Smooth muscle cell (in vitro differentiated cells): ENCODE measurements at regions not wholly inside any gene's neighbourhood (a gene's known extent, or its start where the extent isn't known, plus 50 kb on each side); places are given as distances from the start of the nearest gene placed in this dataset.

Experiments used
- DNase-seq: peaks from one replicate; lab custom pipeline; 2025; ENCODE audit not compliant: unreplicated experiment; lab: John Stamatoyannopoulos, UW
- H2AFZ ChIP-seq: fragments of 200-600 bp; sonication (generic); 2 replicates; pipeline ENCODE4 v1.6.0; 2016; ENCODE audit warnings: antibody characterized with exemption, low read depth, mild to moderate bottlenecking
- H3F3A ChIP-seq: fragments of 200-600 bp; sonication (generic); 2 replicates; pipeline ENCODE4 v1.6.0; 2017; ENCODE audit warnings: antibody characterized with exemption, low read depth
- H3K27ac ChIP-seq: fragments of 200-600 bp; sonication (generic); 2 replicates; pipeline ENCODE4 v1.5.1; 2016; ENCODE audit warnings: low read depth, mild to moderate bottlenecking
- H3K27me3 ChIP-seq: fragments of 200-600 bp; sonication (generic); 2 replicates; pipeline ENCODE4 v1.6.1; 2016; ENCODE audit warnings: low read depth, mild to moderate bottlenecking
- H3K36me3 ChIP-seq: fragments of 200-600 bp; sonication (generic); 2 replicates; pipeline ENCODE4 v1.5.1; 2016; ENCODE audit warnings: low read depth
- H3K4me1 ChIP-seq: fragments of 200-600 bp; sonication (generic); 2 replicates; pipeline ENCODE4 v1.5.1; 2016; ENCODE audit warnings: low read depth
- H3K4me2 ChIP-seq: fragments of 200-600 bp; sonication (generic); 2 replicates; pipeline ENCODE4 v1.6.0; 2016; ENCODE audit warnings: mild to moderate bottlenecking
- H3K4me3 ChIP-seq: fragments of 200-600 bp; sonication (generic); 2 replicates; pipeline ENCODE4 v1.5.1; 2016; ENCODE audit warnings: mild to moderate bottlenecking
- H3K79me2 ChIP-seq: fragments of 200-600 bp; sonication (generic); 2 replicates; pipeline ENCODE4 v1.6.0; 2016; ENCODE audit warnings: low read depth, mild to moderate bottlenecking
- H3K9ac ChIP-seq: fragments of 200-600 bp; sonication (generic); 2 replicates; pipeline ENCODE4 v1.6.0; 2016; ENCODE audit warnings: low read depth
- H3K9me3 ChIP-seq: fragments of 200-600 bp; sonication (generic); replicated peaks from 2 replicates; pipeline ENCODE4 v1.5.1; 2016; ENCODE audit warnings: low read depth
- H4K20me1 ChIP-seq: fragments of 200-600 bp; sonication (generic); 2 replicates; pipeline ENCODE4 v1.6.0; 2016; ENCODE audit warnings: low read depth
- WGBS: methylation state at CpG from one replicate; pipeline ENCODE4 v1.1.7; 2016; ENCODE audit warnings: low lambda C conversion rate; 5-methylcytosine and 5-hydroxymethylcytosine counted together
- TF ChIP-seq, protein P1 (sequence below): fragments of 200-600 bp; sonication (generic); IDR thresholded peaks from 2 replicates; pipeline ENCODE4 v1.5.1; 2017; ENCODE audit warnings: borderline replicate concordance, mild to moderate bottlenecking, antibody characterized with exemption; ENCODE audit not compliant: insufficient read depth, poor library complexity, severe bottlenecking

DNA sequence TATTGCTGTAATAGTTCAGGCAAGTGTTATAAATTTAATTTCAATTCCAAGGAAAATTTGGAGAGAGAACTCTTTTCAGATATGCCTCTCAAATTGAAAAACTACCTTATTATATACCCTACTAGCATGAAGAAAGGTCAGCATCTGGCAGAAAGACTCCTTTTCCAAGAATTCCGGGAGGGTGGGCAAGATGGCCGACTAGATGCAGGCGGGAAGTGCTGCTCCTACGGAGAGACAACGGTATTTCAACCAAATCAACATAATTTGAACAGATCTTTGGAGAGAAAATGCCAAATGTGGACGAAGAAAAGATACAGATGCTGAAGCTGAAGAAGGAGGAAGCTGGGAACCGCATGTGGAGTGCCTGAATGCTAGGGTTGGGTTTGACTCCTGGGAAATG, 53.8 kb upstream of the INTU start:
- no peak overlapping the region for H3K4me3 ChIP-seq
- no peak overlapping the region for H3K4me2 ChIP-seq
- no peaks in the 10 kb centered on the region for H4K20me1 ChIP-seq
- H2AFZ ChIP-seq, result no peak overlapping the region
- DNase-seq, result no peak
- no peaks in the 10 kb centered on the region for H3K36me3 ChIP-seq
- no peaks in the 10 kb centered on the region for H3K4me1 ChIP-seq
- TF ChIP-seq, protein P1, sequence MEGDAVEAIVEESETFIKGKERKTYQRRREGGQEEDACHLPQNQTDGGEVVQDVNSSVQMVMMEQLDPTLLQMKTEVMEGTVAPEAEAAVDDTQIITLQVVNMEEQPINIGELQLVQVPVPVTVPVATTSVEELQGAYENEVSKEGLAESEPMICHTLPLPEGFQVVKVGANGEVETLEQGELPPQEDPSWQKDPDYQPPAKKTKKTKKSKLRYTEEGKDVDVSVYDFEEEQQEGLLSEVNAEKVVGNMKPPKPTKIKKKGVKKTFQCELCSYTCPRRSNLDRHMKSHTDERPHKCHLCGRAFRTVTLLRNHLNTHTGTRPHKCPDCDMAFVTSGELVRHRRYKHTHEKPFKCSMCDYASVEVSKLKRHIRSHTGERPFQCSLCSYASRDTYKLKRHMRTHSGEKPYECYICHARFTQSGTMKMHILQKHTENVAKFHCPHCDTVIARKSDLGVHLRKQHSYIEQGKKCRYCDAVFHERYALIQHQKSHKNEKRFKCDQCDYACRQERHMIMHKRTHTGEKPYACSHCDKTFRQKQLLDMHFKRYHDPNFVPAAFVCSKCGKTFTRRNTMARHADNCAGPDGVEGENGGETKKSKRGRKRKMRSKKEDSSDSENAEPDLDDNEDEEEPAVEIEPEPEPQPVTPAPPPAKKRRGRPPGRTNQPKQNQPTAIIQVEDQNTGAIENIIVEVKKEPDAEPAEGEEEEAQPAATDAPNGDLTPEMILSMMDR, result no peak
- no peaks in the 10 kb centered on the region for H3K9me3 ChIP-seq
- no peak overlapping the region for H3K27ac ChIP-seq
- 94% methylated on average over 7 of the region's 7 CpGs for WGBS
- H3F3A ChIP-seq, result no peaks in the 10 kb centered on the region
- no peaks in the 10 kb centered on the region for H3K79me2 ChIP-seq
- H3K9ac ChIP-seq, result no peak overlapping the region
- H3K27me3 ChIP-seq, result no peaks in the 10 kb centered on the region

DNA sequence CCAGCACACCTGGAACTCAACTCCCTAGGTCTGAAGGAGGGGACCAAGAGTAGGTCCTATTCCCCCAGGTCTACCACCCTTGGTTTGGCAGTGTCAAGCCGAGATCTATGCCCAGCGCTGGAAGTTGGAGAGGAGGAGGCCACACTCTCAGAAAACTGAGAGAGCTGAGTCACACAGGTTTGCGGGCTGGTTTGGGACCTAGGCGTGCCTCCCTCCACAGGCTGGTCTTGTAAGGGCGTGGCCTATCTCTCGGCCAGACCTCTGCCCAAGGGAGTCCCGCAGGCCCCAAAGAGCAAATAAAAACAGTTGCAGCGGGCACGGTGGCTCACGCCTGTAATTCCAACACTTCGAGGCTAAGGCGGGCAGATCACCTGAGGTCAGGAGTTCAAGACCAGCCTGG, 52.9 kb upstream of the INTU start:
- Histone ChIP-seq H3F3A (no peaks in the 10 kb centered on the region), H3K79me2 (no peaks in the 10 kb centered on the region), H3K36me3 (no peaks in the 10 kb centered on the region), H2AFZ (no peak overlapping the region), H3K4me2 (no peak overlapping the region), H3K4me1 (no peaks in the 10 kb centered on the region), H3K9ac (no peak overlapping the region), H3K27ac (no peak overlapping the region), H3K9me3 (no peaks in the 10 kb centered on the region), H3K27me3 (no peaks in the 10 kb centered on the region), H4K20me1 (no peaks in the 10 kb centered on the region), H3K4me3 (no peak overlapping the region)
- no peak for DNase-seq
- WGBS, result 94% methylated on average over 12 of the region's 12 CpGs
- TF ChIP-seq, protein P1, result no peak

DNA sequence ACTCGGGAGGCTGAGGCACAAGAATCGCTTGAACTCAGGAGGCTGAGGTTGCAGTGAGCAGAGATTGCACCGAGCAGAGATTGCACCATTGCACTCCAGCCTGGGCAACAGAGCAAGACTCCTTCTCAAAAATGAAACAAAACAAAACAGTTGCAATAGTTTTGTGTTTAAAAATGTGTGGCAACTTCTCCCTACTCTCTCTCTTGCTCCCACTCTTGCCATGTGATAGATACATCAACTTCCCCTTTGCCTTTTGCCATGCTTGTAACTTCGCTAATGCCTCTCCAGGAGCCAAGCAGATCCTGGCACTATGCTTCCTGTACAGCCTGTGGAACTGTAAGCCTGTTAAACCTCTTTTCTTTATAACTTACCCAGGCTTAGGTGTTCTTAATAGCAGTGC, 52.5 kb upstream of the INTU start:
- WGBS, result 97% methylated on average over 4 of the region's 4 CpGs

DNA sequence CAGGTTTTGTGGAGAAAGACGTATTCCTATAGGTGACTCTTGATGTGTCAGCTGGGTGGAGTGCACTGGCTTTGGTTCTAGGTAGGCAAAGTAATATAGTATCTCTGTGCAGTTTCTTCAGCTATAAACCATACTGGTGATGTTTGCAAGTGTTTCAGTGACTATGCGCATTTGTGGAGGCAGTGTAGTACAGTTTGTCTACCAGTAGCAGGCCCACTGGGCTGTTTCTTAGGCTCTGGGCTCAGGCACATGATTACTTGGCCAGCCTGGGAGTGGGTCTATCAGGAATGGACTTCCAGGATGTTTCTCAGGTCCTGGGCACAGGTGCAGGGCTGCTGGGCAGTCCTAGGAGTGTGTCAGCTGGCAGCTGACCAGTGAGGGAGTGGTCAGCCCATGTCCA, 51.9 kb upstream of the INTU start:
- Histone ChIP-seq H3K27me3 (no peaks in the 10 kb centered on the region), H2AFZ (no peak overlapping the region), H3K27ac (no peak overlapping the region), H3K4me3 (no peak overlapping the region), H4K20me1 (no peaks in the 10 kb centered on the region), H3K79me2 (no peaks in the 10 kb centered on the region), H3K9ac (no peak overlapping the region), H3K36me3 (no peaks in the 10 kb centered on the region), H3F3A (no peaks in the 10 kb centered on the region), H3K9me3 (no peaks in the 10 kb centered on the region), H3K4me1 (no peaks in the 10 kb centered on the region), H3K4me2 (no peak overlapping the region)
- 93% methylated on average over 2 of the region's 2 CpGs for WGBS
- TF ChIP-seq, protein P1, result no peak
- DNase-seq, result no peak

More for the DNA sequence above, 52.5 kb upstream of the INTU start:
- DNase-seq, result no peak
- H2AFZ ChIP-seq, result no peak overlapping the region
- no peaks in the 10 kb centered on the region for H3F3A ChIP-seq
- H3K36me3 ChIP-seq, result no peaks in the 10 kb centered on the region
- no peaks in the 10 kb centered on the region for H3K79me2 ChIP-seq
- TF ChIP-seq, protein P1, result no peak
- H3K27ac ChIP-seq, result no peak overlapping the region
- no peaks in the 10 kb centered on the region for H3K9me3 ChIP-seq
- H3K4me1 ChIP-seq, result no peaks in the 10 kb centered on the region
- no peak overlapping the region for H3K4me3 ChIP-seq
- H3K9ac ChIP-seq, result no peak overlapping the region
- H4K20me1 ChIP-seq, result no peaks in the 10 kb centered on the region
- no peaks in the 10 kb centered on the region for H3K27me3 ChIP-seq
- H3K4me2 ChIP-seq, result no peak overlapping the region
